ENCODE measurements at regions not wholly inside any gene's neighbourhood (a gene's known extent, or its start where the extent isn't known, plus 50 kb on each side); places are given as distances from the start of the nearest gene placed in this dataset.

GRCh38 chr12:29882846-29883245, 99.1 kb upstream of the TMTC1 start:
- TF ChIP-seq EZH2 (IDR thresholded peaks at IDR 0.05; ENCODE audit: insufficient read depth, poor library complexity, severe bottlenecking) (no peak), EZH2phosphoT487 (IDR thresholded peaks at IDR 0.05; ENCODE audit: insufficient read depth, low read depth) (no peak)
